SK-N-SH (cell line): ENCODE measurements at regions not wholly inside any gene's neighbourhood (a gene's known extent, or its start where the extent isn't known, plus 50 kb on each side); places are given as distances from the start of the nearest gene placed in this dataset.
"Not testable (repeated sequence)": the region's sequence is repeated elsewhere in the genome, so short reads cannot be mapped to it uniquely, and the experiment has no call there.

Experiments
- CTCF ChIA-PET: fragments of 300-600, 350-600 bp; formaldehyde crosslinking; extraction: SDS; loops from one replicate; lab custom pipeline; 2021; lab: Yijun Ruan, JAX
- POLR2A ChIA-PET: fragments of 350-600 bp; sonication (Branson Sonifier 250); formaldehyde crosslinking; extraction: SDS; loops from one replicate; lab custom pipeline; 2020; ENCODE audit warnings: antibody characterized with exemption, inconsistent platforms; lab: Yijun Ruan, JAX
- DNase-seq: peaks from one replicate; pipeline ENCODE4 v3.0.0; 2012
- H2AFZ ChIP-seq: fragments of 200-600 bp; sonication (generic); 2 replicates; pipeline ENCODE4 v1.8.1; 2016; ENCODE audit warnings: antibody characterized with exemption, mild to moderate bottlenecking, low read depth
- H3F3A ChIP-seq: fragments of 200-600 bp; sonication (generic); replicated peaks from 2 replicates; pipeline ENCODE3; 2016; ENCODE audit warnings: antibody characterized with exemption, mild to moderate bottlenecking; ENCODE audit not compliant: insufficient read depth
- H3K27ac ChIP-seq, 2 experiments: fragments of 200-500 bp in 1 of 2; fragments of 200-600 bp in 1 of 2; sonication (Bioruptor generic) in 1 of 2; sonication (generic), shearing (Covaris generic) in 1 of 2; 2 replicates each; pipeline versions ENCODE4 v1.5.1 to v1.6.1; 2014 to 2016; ENCODE audit warnings: low read depth in 2 of 2, inconsistent platforms in 1 of 2, low read length in 1 of 2, mild to moderate bottlenecking in 1 of 2, mixed read lengths in 1 of 2
- H3K27me3 ChIP-seq: fragments of 200-600 bp; sonication (generic), shearing (Covaris generic); 2 replicates; pipeline ENCODE4 v1.6.1; 2016; ENCODE audit warnings: mixed run types; ENCODE audit not compliant: insufficient read depth
- H3K36me3 ChIP-seq, 2 experiments: fragments of 200-500 bp in 1 of 2; fragments of 200-600 bp in 1 of 2; sonication (Bioruptor generic) in 1 of 2; sonication (generic) in 1 of 2; replicated peaks in 1 of 2; 2 replicates each; pipeline versions ENCODE3 to v1.5.1; 2014 to 2016; ENCODE audit warnings: low read length in 1 of 2, mild to moderate bottlenecking in 1 of 2; ENCODE audit not compliant: insufficient read depth in 2 of 2, control insufficient read depth in 1 of 2
- H3K4me1 ChIP-seq, 2 experiments: fragments of 200-500 bp in 1 of 2; fragments of 200-600 bp in 1 of 2; sonication (Bioruptor generic) in 1 of 2; sonication (generic), shearing (Covaris generic) in 1 of 2; 2 replicates each; pipeline versions ENCODE4 v1.5.1 to v1.6.1; 2014 to 2016; ENCODE audit warnings: low read depth in 1 of 2, low read length in 1 of 2, mixed run types in 1 of 2; ENCODE audit not compliant: insufficient read depth in 2 of 2, control insufficient read depth in 1 of 2
- H3K4me2 ChIP-seq: fragments of 200-600 bp; sonication (generic), shearing (Covaris generic); 2 replicates; pipeline ENCODE4 v1.6.1; 2017; ENCODE audit warnings: mixed run types
- H3K4me3 ChIP-seq, 2 experiments: fragments of 200-500 bp in 1 of 2; fragments of 200-600 bp in 1 of 2; sonication (Bioruptor generic) in 1 of 2; sonication (generic), shearing (Covaris generic) in 1 of 2; 2 replicates each; pipeline versions ENCODE4 v1.5.1 to v1.8.1; 2014 to 2016; ENCODE audit warnings: low read depth in 2 of 2, inconsistent platforms in 1 of 2, low read length in 1 of 2, mild to moderate bottlenecking in 1 of 2, mixed read lengths in 1 of 2, moderate library complexity in 1 of 2
- H3K79me2 ChIP-seq: fragments of 200-600 bp; sonication (generic); 2 replicates; pipeline ENCODE4 v1.8.1; 2017; ENCODE audit warnings: mild to moderate bottlenecking; ENCODE audit not compliant: insufficient read depth
- H3K9ac ChIP-seq: fragments of 200-600 bp; sonication (generic); 2 replicates; pipeline ENCODE4 v1.6.1; 2017; ENCODE audit warnings: mixed run types
- H3K9me2 ChIP-seq: fragments of 200-600 bp; sonication (generic); 2 replicates; pipeline ENCODE4 v1.6.1; 2017; ENCODE audit warnings: mixed run types
- H3K9me3 ChIP-seq: fragments of 200-600 bp; sonication (generic); 2 replicates; pipeline ENCODE4 v1.6.1; 2017; ENCODE audit warnings: mixed run types, mild to moderate bottlenecking, moderate library complexity
- H4K20me1 ChIP-seq: fragments of 200-600 bp; sonication (generic); 2 replicates; pipeline ENCODE4 v1.6.1; 2017; ENCODE audit warnings: mild to moderate bottlenecking, mixed run types; ENCODE audit not compliant: insufficient read depth
- CTCF ChIP-seq: fragments of 200-600 bp; sonication (generic); IDR thresholded peaks from 2 replicates; pipeline ENCODE4 v1.6.1; 2017; ENCODE audit warnings: antibody characterized with exemption, mild to moderate bottlenecking, moderate library complexity
- ELF1 ChIP-seq: IDR thresholded peaks from 2 replicates; pipeline ENCODE4 v1.4.0; 2012
- EP300 ChIP-seq, 2 experiments: IDR thresholded peaks; 2 replicates each; pipeline versions ENCODE4 v1.4.0 to v1.6.1; 2012; ENCODE audit warnings: borderline replicate concordance in 1 of 2, low read depth in 1 of 2, low read length in 1 of 2
- FOSL2 ChIP-seq: IDR thresholded peaks from 2 replicates; pipeline ENCODE4 v1.4.0; 2012; ENCODE audit warnings: low read depth, mild to moderate bottlenecking, moderate library complexity, borderline replicate concordance
- GATA2 ChIP-seq: sonication (generic); formaldehyde crosslinking; IDR thresholded peaks from 2 replicates; pipeline ENCODE4 v1.5.0; 2020; ENCODE audit warnings: mild to moderate bottlenecking, missing genetic modification reagents
- MEF2A ChIP-seq: IDR thresholded peaks from 2 replicates; pipeline ENCODE4 v1.4.0; 2012; ENCODE audit warnings: low read depth, borderline replicate concordance
- MXI1 ChIP-seq: IDR thresholded peaks from 2 replicates; pipeline ENCODE4 v1.6.1; 2012; ENCODE audit warnings: mild to moderate bottlenecking, low read depth, low read length, improper control_type of control experiment
- NFIC ChIP-seq: IDR thresholded peaks from 2 replicates; pipeline ENCODE4 v1.4.0; 2012; ENCODE audit warnings: borderline replicate concordance
- POLR2AphosphoS5 ChIP-seq: IDR thresholded peaks from 2 replicates; pipeline ENCODE4 v1.6.1; 2012; ENCODE audit warnings: low read depth, low read length
- RCOR1 ChIP-seq: fragments of 150-350 bp; IDR thresholded peaks from 2 replicates; pipeline ENCODE4 v1.6.1; 2017; ENCODE audit warnings: antibody characterized with exemption, low read length
- REST ChIP-seq: IDR thresholded peaks from 2 replicates; pipeline ENCODE4 v1.6.1; 2012; ENCODE audit warnings: mild to moderate bottlenecking, low read depth, low read length, moderate library complexity
- SIN3A ChIP-seq: IDR thresholded peaks from 2 replicates; pipeline ENCODE4 v1.6.1; 2012; ENCODE audit warnings: low read depth, mild to moderate bottlenecking, low read length, moderate library complexity, borderline replicate concordance
- SMC3 ChIP-seq: IDR thresholded peaks from 2 replicates; pipeline ENCODE4 v1.6.1; 2012; ENCODE audit warnings: low read depth, low read length, improper control_type of control experiment
- TAF1 ChIP-seq: IDR thresholded peaks from 2 replicates; pipeline ENCODE4 v1.6.1; 2012; ENCODE audit warnings: low read depth, mild to moderate bottlenecking, low read length, moderate library complexity, borderline replicate concordance
- TCF12 ChIP-seq: IDR thresholded peaks from 2 replicates; pipeline ENCODE4 v1.4.0; 2012
- TEAD4 ChIP-seq: IDR thresholded peaks from 2 replicates; pipeline ENCODE4 v1.4.0; 2012; ENCODE audit warnings: mild to moderate bottlenecking, borderline replicate concordance; ENCODE audit not compliant: insufficient read depth
- USF2 ChIP-seq: fragments of 150-350 bp; IDR thresholded peaks from 2 replicates; pipeline ENCODE4 v1.6.1; 2017; ENCODE audit warnings: antibody characterized with exemption, low read length, low read depth, borderline replicate concordance
- WGBS: methylation state at CpG from one replicate; pipeline ENCODE4 v1.1.6; 2017; ENCODE audit warnings: low lambda C conversion rate; 5-methylcytosine and 5-hydroxymethylcytosine counted together

- TF ChIP-seq GATA2 (CRISPR knock-in tag): no peak
- TF ChIP-seq SIN3A: no peak
- no peak for TF ChIP-seq ELF1
- TF ChIP-seq FOSL2: no peak
- TF ChIP-seq NFIC: no peak
- no peak for TF ChIP-seq MXI1
- no peak for TF ChIP-seq REST
- no peak for TF ChIP-seq SMC3
- TF ChIP-seq RCOR1: no peak
These were observed 172.0 kb upstream of the MAGEB16 start (continued) for GRCh38 chrX:35626124-35626523.

GRCh38 chrX:35635971-35636370 is 162.2 kb upstream of the MAGEB16 start:
- H3K79me2 ChIP-seq, POLR2A ChIA-PET, H3K9me2 ChIP-seq, H3K27me3 ChIP-seq, H3K9ac ChIP-seq, H3K4me2 ChIP-seq, DNase-seq, H3K27ac ChIP-seq, H3K4me3 ChIP-seq, H3K36me3 ChIP-seq, CTCF ChIA-PET, H2AFZ ChIP-seq, H3K9me3 ChIP-seq, H4K20me1 ChIP-seq, H3K4me1 ChIP-seq, H3F3A ChIP-seq: not testable (repeated sequence)
- 7% methylated on average over 5 of the region's 8 CpGs for WGBS

DNA sequence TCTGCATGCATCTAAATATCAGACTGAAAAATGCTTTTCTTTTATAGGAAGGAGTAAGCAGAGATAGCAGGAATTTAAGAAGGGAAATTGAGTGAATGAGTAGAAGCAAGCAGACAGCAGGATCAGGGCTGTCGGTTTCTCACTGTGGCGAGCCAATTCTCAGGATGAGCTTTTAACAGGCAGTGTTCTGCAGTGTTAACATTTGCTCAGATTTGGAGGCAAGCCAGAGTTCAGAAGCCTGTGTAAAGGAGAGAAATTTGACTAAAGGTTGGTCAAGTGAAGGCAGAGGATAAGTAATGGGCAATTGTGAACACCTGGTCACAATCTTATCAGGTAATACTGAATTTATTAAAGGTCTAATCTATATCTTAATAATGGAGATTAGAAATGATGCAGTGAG is 133.3 kb upstream of the MAGEB16 start:
- H3K9ac ChIP-seq: no peak overlapping the region
- no peaks in the 10 kb centered on the region for H3K4me1 ChIP-seq
- H3K4me3 ChIP-seq: no peak overlapping the region
- H3K4me2 ChIP-seq: no peak overlapping the region
- H4K20me1 ChIP-seq: no peaks in the 10 kb centered on the region
- no peaks in the 10 kb centered on the region for H3K27me3 ChIP-seq
- H3K79me2 ChIP-seq: no peaks in the 10 kb centered on the region
- H3F3A ChIP-seq: no peaks in the 10 kb centered on the region
- H3K9me2 ChIP-seq: no peaks in the 10 kb centered on the region
- WGBS: 0% methylated on average over 2 of the region's 2 CpGs
- H3K27ac ChIP-seq: no peak overlapping the region
- POLR2A ChIA-PET: no interaction called here
- H3K36me3 ChIP-seq: no peaks in the 10 kb centered on the region
- no peaks in the 10 kb centered on the region for H3K9me3 ChIP-seq
- DNase-seq: no peak
- CTCF ChIA-PET: no interaction called here
- no peak overlapping the region for H2AFZ ChIP-seq
- TF ChIP-seq MXI1 (no peak), ELF1 (no peak), MEF2A (no peak), POLR2AphosphoS5 (no peak), EP300 (IDR thresholded peaks at IDR 0.05; ENCODE audit: borderline replicate concordance in 1 of 2, low read depth in 1 of 2, low read length in 1 of 2) (no peak), TAF1 (no peak), REST (no peak), TCF12 (no peak), CTCF (no peak), USF2 (no peak), GATA2 (CRISPR knock-in tag) (no peak), TEAD4 (no peak)
